HCT116 (cell line): ENCODE measurements at regions not wholly inside any gene's neighbourhood (a gene's known extent, or its start where the extent isn't known, plus 50 kb on each side); places are given as distances from the start of the nearest gene placed in this dataset.

Source experiments
- POLR2A ChIP-seq: IDR thresholded peaks from 2 replicates; pipeline ENCODE4 v1.7.0; 2011; ENCODE audit warnings: borderline replicate concordance; ENCODE audit not compliant: insufficient read depth, insufficient read length; ENCODE audit errors: extremely low read depth
- POLR2AphosphoS5 ChIP-seq: IDR thresholded peaks from 2 replicates; pipeline ENCODE4 v1.6.1; 2011; ENCODE audit warnings: mild to moderate bottlenecking, low read depth, low read length, moderate library complexity
- TF ChIP-seq, protein P1 (sequence below), 3 experiments: fragments of 200-600 bp in 1 of 3; sonication (generic) in 1 of 3; IDR thresholded peaks in 2 of 3; conservative IDR thresholded peaks in 1 of 3; 2 replicates each; pipeline ENCODE4 v1.5.1; 2012 to 2017; ENCODE audit warnings: low read depth in 2 of 3, low read length in 2 of 3, antibody characterized with exemption in 1 of 3, borderline replicate concordance in 1 of 3, control low read depth in 1 of 3, mild to moderate bottlenecking in 1 of 3, mixed read lengths in 1 of 3, mixed run types in 1 of 3, moderate library complexity in 1 of 3; ENCODE audit not compliant: insufficient read depth in 1 of 3
- TF ChIP-seq, protein P2 (sequence below): IDR thresholded peaks from 2 replicates; pipeline ENCODE4 v1.6.1; 2012

DNA sequence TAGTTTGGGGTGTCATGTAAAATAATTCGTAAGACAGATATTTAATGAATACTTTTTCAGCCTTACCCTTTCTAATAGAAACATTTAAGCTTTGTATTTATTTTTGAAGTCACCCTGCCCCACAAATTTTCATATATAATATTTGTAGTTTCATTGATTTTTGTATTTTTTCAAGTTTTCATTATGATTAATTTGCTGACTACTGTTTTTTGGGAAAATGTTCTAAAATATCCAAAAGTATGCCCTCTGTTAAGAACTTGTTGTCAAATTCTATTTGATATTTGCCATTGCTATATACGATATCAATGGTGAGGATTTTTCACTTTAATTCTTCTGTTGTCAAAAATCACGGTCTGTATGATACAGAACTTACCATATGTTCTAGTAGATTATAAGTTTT is 793.9 kb upstream of the CITED2 start:
- TF ChIP-seq, protein P1, sequence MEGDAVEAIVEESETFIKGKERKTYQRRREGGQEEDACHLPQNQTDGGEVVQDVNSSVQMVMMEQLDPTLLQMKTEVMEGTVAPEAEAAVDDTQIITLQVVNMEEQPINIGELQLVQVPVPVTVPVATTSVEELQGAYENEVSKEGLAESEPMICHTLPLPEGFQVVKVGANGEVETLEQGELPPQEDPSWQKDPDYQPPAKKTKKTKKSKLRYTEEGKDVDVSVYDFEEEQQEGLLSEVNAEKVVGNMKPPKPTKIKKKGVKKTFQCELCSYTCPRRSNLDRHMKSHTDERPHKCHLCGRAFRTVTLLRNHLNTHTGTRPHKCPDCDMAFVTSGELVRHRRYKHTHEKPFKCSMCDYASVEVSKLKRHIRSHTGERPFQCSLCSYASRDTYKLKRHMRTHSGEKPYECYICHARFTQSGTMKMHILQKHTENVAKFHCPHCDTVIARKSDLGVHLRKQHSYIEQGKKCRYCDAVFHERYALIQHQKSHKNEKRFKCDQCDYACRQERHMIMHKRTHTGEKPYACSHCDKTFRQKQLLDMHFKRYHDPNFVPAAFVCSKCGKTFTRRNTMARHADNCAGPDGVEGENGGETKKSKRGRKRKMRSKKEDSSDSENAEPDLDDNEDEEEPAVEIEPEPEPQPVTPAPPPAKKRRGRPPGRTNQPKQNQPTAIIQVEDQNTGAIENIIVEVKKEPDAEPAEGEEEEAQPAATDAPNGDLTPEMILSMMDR (IDR thresholded peaks at IDR 0.05 in 2 of 3, conservative IDR thresholded peaks at IDR 0.05 in 1 of 3; ENCODE audit: borderline replicate concordance in 1 of 3, insufficient read depth in 1 of 3, low read depth in 2 of 3, low read length in 2 of 3) = no peak
- TF ChIP-seq POLR2A = no peak
- TF ChIP-seq, protein P2, sequence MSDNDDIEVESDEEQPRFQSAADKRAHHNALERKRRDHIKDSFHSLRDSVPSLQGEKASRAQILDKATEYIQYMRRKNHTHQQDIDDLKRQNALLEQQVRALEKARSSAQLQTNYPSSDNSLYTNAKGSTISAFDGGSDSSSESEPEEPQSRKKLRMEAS = no peak
- TF ChIP-seq POLR2AphosphoS5 = no peak
